Kidney tubule cell (primary cell): ENCODE measurements at regions not wholly inside any gene's neighbourhood (a gene's known extent, or its start where the extent isn't known, plus 50 kb on each side); places are given as distances from the start of the nearest gene placed in this dataset.

Experiments
- DNase-seq: peaks from one replicate; pipeline ENCODE4 v3.0.0-alpha.2; 2018; ENCODE audit warnings: low spot score

DNA sequence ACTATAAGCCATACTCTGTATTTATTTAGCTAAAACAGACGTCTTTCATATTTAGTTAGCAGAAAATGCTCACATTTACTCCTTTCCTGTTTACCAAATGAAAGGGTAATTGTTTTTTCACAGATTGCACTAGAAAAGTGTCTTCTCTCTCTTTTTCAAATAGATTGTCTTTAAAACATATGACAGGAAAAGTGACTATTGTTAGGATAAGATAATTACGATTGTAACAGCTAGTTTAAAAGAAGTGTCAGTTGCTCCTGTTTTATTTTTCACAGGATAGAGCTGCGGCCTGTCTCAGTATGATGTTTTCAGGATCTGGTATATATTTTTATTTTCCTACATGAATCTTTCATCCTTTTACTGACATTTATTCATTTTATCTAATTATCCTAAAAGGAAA lies 353.5 kb downstream of the FBXO8 start:
- no peak for DNase-seq

DNA sequence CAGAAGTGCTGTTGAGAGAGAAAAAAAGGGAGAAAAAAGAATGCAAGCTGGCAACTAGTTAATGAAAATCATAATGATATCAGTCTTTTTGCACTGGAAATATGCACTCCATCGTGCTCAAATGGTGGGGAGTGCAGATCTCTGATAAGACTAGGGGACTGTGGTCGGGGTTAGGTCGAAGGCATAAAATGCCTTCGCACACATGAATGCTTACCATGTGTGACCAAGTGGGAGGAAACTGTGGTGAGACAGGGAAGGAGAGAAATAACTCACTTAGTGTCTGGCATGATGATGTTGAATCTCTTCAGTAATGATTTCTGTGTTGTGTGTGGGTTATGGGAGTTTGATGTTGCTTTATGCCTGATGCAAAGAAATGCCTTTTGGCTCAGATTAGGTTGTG lies 358.9 kb downstream of the FBXO8 start:
- DNase-seq = peak; percentile 2

DNA sequence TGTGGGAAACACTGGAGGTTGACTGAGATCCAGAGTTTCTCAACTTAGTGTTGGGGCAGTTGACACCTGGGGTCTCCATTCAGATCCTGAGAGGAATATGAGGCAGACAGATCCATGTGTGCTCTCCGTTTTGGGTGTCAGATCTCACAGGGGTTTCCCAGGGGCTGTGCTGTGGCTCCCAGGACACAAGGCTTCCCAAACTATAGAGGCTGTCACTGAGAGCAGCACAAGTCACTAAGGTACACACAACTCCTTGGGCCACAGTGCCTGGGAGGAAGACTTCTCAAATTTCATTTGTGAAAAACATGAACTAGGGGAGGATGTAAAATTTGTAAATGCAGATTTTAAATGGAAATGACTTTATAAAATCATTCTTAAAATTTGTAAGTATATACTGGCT lies 363.6 kb downstream of the FBXO8 start:
- no peak for DNase-seq

DNA sequence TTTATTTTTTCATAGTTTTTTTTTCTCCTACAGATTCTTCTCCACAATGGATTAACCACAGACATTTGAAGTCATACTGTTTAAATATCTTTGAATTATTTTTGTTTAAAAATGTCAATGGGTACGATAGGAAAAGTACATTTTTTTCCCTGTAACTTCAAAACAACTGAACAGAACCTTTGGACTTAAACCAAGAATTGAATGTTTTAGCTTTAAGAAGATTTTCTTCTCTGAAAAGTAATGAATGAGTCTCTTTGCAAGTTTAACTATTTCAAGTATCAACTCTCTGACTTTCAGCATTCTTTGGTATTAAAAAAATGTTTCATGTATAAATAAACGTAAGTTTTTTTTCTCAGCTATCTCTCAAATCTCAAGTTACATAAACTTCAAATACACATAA lies 364.3 kb downstream of the FBXO8 start:
- no peak for DNase-seq

DNA sequence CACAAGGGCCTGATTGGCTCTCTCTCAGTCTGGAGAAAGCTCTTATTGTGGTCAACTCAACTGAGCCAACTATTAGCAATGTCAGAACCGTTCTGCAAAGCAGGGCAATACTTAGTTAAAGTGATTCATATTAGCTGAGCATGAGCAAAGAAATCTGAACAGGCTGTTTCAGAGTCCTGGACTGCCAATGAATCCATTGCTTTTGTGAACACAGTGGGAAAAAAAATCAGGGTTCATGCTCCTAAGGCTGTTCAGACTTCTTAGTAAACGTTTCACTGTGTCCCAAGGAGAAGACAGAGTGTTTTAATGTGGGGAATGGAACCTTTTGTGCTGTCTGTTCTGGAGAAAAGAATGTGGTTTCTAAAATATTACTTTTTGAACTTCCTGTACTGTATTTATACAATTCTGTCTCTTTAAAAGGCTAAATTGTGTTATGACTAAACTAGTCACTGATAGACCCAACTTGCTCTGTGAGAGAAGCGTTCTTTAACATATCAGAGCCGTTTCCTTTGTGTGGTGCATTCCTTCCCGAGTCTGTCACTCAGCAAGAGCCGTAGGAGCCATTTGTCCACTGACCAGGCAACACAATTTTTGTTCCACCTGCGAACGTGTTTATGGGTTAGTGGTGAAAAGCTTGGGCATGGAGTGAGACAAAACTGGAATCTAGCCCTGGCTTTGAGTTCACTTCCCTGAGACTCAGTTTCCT lies 366.1 kb downstream of the FBXO8 start:
- no peak for DNase-seq

DNA sequence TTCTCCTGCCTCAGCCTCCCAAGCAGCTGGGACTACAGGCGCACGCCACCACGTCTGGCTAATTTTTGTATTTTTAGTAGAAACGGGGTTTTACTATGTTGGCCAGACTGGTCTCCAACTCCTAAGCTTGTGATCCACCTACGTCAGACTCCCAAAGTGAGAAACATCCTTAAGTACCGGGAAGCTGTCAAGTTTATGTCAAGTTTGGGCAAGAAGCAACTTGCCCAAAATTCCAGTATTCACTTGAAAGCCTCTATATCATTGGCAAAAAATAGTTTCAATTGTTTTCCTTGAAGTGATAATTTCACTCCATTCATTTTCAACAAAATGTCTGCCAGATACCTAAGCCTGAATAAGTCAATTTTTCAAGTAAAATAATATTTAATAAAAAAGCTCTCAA lies 370.0 kb downstream of the FBXO8 start:
- no peak for DNase-seq

DNA sequence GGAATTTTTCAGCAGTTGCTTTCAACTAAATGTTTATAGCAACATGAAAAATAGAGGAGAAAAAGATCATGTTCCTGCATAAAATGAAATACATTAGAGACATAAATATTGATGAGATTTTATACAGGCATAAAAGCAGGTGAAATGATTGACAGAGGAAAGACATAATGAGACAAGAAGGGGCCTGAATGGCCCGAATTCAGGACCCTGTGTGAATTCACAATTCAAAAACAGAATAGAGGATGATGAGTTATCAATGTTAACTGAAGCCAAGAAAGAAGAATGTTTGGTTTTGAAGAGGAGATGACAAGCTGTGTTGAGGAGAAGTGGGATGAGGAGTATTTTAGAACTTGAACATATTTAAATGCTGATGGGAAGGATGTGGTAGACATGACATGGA lies 371.1 kb downstream of the FBXO8 start:
- no peak for DNase-seq

DNA sequence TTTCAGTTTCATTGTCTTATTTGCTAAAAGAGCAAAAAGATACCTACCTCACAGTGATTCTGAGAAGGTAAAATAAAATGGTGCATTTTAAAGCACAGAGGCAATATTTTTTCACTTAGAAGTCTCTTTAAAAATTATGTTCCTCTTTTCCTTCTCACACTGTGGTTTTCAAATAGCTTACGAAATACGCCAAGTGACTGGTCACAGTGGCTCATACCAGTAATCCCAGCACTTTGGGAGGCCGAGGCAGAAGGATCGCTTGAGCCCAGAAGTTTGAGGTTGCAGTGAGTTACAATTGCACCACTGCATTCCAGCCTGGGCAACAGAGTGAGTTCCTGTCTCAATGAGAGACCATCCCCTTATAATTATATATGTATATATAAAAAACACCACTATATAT lies 372.6 kb downstream of the FBXO8 start:
- no peak for DNase-seq

DNA sequence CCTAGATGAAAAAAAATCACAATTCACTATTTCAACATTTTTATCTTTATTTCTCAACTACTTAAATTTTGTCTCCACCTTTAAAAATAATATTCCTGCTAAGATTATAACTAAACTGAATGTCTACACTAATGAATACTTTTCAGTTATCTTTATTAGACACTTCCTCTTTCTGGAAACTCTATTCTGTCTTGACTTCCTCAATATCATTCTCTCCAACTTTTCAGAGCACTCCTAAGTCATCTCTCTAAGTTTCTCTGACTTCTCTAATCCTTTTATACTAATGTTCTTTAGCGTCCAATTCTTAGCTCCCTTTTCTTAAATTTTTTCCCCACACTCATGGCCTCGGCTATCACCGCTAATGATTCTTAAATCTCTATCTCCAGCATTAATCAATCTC lies 374.2 kb downstream of the FBXO8 start:
- DNase-seq = no peak

DNA sequence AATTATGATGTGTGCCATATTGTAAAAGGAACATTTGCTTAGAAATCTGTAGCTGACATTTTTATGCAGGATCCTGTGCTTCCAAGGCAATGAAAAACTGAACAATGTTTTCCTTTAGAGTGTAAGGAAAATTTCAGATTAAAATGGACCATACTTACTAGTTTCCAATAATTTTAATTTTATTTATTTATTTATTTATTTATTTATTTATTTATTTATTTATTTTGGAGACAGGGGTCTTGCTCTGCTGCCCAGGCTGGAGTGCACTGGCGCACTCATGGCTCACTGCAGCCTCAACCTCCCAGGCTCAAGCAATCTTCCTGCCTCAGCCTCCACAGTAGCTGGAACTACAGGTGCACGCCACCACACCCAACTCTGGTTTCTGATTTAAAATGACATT lies 369.8 kb upstream of the HAND2 start:
- DNase-seq = no peak

DNA sequence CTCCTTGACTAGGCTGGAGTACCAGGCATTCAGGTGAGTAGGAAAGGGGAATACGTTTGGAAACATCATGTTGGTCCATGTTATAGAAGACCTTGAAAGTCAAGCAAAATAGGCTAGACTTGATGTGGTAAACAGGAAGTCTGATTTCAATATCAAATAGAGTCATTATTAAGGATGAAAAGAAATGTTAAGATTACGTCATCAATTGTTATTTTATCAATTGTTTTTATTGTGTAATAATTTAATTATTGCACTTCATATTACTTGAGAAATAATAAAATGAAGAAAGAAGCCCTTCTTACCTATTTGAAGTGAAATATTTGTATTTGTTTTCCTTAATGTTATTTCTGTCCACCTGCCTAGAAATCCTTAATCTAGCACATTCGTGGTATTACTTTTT lies 361.0 kb upstream of the HAND2 start:
- DNase-seq = no peak

DNA sequence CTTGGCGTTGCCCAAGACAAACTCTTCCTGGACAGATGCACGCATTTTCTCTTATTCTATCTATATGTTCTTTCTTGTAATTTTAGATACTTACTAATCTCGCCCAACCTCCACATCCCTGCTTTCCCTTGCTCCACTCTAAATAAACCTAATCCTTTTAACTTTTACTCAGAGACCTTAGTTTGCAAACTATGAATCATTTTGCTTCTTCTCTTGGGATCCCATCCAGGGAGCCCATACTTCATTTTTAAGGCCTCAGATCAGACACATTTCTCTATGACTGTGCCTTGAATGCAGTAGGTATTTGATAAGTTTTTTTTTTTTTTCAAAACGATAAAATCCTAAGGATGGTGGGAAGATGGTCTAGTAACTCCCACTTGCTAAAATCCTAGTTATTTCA lies 353.8 kb upstream of the HAND2 start:
- DNase-seq = no peak

DNA sequence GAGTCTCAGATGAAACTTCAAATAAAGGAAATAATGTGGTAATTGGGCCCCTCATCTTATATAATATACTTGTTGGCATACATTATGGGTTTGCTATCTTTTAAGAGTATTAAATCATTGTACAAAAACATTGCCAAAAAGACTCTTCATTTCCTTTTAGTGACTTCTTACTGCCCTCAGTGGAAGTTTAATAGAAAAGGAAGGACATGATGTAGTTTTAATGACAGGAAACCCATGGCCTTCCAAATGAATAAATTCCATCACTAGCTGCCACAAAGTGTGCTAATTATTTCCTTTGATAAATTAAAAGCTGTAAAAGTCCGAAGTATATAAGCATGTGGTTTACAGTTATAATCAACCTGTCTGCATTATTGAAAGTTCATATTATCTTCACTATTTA lies 350.9 kb upstream of the HAND2 start:
- DNase-seq = no peak

DNA sequence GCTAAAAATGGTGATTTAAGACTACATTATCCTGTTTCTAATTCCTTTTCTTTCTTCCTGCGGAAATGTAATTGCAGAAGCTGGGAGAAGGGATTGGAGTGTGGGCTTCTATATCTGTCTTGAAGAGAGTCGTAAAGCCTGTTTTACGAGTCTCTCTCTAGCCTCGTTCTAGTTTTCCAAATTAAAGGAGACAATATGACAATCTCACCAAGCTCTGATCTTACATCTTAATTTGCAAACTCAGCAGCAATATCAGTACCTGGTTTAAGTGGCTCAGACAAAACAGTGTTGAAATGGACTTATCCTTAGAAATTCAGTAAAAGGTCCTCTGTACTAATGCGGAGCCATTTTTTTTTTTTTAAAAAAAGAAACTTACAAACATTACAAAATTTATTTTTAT lies 349.5 kb upstream of the HAND2 start:
- no peak for DNase-seq

DNA sequence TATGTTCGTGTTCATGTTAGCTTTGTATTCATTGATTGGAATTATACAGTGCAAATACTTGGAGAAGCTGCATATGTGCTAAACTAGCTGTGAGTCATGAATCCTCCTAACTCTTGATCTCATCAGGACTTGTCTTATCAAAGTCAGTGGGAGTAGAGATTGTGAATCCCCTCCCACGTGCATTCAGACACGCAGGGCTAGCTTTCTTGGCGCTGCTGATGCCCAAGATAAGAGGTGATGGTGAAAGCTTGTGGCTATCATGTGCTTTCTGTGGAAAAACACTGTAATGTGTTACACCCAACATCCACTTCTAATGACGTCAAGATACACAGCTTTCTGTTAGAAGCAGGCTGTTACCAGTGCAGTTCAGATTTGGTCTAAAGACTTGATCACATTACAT lies 348.7 kb upstream of the HAND2 start:
- DNase-seq = no peak

DNA sequence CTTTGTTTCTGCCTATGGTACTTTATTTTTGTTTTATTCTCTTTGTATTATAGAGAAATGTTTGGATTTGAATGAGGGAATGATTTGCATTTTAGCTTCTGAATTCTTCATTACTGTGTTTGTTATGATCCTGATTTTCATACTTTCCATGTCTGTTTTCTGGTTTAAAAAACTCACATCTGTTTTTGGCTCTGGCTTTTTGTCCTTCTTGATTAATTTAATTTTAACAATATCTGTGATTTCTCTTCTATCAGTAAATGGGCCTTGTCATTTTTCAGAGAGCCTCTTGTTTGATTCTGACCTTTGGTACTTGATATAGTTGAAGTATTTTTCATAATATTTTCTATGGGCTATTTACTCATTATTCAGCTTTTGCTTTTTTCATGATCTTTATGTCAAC lies 341.6 kb upstream of the HAND2 start:
- DNase-seq = no peak

DNA sequence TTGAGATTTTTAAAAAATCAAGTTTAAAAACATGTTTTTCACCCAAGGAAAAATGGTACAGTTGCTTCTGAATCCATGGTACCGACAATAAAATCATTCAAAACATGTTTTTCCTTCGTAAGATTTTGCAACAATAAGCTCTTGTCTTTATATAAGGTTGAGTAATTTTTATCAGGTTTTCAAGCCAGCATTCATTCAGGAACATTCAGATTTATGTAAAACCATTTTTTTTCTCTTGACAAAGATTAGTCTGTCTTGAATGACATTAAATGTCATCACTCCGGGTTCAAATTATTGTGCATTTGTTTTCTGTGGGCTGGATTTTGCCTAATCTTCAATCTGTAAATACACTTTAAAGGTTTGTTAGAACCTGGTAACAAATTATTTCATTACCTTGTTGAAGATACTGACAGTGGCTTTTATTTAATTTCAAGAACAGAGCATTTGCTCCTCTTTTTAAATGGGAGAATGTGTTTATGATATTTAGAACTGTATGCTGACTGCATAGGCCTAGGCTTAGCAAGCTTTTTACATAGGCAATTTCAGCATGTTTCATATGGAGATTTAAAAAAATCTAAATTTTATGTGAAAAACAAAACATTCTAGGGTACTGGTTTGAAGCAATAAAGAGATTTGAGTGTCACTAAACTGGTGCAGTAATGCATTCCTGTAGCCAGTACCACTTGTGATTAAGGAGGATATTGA lies 336.4 kb upstream of the HAND2 start:
- DNase-seq = no peak

DNA sequence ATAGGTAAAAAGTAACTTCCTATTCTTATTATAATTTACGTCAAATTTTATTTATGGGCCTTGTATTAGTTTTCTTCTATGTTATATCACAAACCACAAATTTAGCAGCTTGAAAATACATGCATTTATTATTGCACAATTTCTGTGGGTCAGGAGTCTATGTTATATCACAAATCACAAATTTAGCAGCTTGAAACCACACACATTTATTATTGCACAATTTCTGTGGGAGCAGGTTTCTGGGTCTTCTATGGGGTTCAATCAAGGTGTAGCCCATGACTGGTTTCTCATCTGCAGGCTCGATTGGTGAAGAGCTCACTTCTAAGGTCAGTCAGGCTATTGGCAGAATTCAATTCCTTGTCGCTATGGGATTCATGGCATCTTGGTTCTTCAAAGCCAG lies 332.7 kb upstream of the HAND2 start:
- DNase-seq = no peak

DNA sequence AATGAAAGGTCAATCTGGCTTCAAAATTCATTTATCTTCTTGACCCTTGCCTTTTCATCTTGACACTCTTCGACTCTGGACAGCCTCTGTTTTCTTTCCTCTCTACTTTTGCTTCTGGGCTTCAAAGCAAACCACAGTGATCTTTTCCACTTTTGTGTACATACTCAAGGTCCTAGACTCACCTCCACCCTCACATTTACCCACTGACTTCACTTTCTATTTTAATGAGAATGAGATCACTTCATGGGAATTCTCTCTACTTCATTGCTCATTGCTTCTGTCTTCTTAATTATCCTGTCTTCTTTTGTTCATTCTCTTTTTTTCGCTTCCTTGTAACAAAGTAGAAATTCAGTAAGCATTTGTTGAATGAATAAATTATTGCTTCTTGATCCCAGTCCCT lies 330.1 kb upstream of the HAND2 start:
- peak; percentile 7 for DNase-seq

DNA sequence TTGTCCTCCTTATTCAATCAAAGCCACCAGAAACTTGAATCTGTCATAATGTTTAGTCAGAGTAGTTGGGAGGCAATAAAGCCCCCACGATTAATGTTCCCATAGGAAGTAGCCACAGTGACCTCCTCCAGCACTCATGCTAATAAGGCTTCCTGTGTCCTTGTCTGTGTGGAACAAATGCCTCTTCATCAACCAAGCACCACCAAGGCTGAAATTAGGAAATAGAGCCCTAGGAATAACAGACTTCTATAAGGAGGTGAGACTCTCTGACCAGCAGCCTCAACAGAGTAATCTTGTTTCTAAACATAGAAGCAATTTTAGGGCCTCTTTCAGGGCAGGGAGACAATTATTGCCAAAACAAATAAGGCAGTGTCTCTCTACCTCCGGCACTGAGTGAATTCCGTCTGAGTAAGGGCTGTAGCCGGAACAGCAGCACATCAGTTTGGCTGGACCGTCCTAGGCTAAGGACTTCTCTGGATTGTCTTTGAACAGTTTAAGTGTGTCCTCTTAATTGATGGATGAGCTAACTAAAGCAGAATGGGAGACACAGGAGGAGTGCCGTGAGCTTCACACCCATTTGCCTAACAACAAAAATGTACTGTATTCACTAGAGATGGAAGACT lies 329.2 kb upstream of the HAND2 start:
- DNase-seq = no peak

DNA sequence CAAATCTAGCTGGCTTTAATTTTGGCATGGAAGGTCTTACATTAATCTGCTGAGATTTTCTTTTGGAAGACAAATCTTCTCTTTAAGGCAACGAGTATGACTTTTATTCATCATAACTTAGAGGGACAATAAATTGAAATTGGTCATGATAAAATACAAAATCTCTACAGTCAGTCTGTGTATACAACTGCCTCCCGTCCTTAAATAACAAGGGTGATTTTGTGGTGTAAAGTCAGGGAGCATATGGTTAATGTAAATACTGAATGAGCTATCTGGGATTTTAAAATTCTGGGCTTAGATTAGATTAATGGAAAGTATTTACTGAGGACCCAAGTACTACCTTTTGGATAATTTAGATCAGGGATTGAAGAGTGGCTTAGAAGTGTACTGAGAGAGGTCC lies 328.4 kb upstream of the HAND2 start:
- DNase-seq = no peak

DNA sequence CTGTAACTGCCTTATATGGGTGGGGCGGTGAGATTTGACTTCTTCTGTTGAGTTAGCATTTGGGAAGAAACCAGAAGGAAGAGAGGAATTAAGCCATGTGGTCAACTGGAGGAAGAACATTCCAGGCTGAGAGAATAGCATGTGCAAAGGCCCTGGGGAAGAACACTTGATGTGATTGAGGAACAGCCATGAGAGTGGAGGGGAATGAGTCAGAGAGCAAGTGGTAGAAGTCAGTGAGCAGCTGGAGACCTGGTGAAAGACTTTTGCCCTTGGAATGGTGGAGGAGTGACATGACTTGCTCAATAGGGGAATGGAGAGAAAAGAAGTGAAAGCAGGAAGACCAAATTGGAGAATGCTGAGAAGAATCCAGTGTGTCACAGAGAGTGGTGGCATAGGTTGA lies 327.8 kb upstream of the HAND2 start:
- no peak for DNase-seq

DNA sequence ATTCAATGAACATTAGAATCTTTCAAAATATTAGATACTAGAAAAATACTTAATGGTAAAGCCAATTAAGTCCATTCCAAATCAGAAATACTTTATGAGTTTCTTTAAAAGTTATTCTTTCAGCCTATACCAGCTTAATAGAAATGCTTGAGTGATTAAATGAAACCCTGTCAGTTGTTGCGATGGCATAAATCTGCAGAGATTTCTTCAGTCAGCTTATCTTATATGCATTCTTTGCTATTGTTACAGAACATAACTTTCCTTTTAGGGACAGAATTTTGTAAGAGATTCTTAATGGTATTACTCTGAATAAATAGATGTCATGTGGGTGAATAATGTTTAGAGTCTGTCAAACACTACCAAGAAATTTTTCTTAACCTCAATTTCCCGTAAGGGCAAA lies 325.0 kb upstream of the HAND2 start:
- no peak for DNase-seq

DNA sequence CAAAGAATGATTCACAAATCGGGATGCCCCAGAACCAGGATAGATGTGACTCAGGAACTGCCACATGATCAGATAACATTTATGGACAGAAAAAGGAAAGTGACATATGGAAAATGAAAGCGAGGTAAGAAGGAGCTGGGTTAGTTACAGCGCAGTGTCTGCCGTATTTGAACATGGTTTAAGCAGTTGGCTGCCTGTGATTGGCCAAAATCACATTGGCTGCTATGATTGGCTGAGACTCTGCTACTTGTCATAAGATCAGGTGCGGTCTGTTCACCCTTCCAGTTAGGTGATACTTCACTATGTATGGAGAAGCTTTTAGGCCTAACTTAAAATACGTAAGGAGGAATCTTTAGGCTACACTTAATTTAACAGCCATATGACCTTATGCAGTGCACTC lies 322.7 kb upstream of the HAND2 start:
- no peak for DNase-seq
